GM12872 (cell line): ENCODE measurements at regions not wholly inside any gene's neighbourhood (a gene's known extent, or its start where the extent isn't known, plus 50 kb on each side); places are given as distances from the start of the nearest gene placed in this dataset.

Source experiments
- CTCF ChIP-seq: IDR thresholded peaks from 3 replicates; pipeline ENCODE4 v1.5.1; 2011; ENCODE audit warnings: low read depth, mild to moderate bottlenecking, low read length, moderate library complexity; ENCODE audit not compliant: insufficient read depth

- TF ChIP-seq CTCF = no peak
Observed at GRCh38 chr4:74654230-74654681, 140.1 kb downstream of the BTC start.

GRCh38 chr4:74656596-74656995, 137.7 kb downstream of the BTC start:
- TF ChIP-seq CTCF = no peak

GRCh38 chr4:74658116-74658515, 136.2 kb downstream of the BTC start:
- no peak for TF ChIP-seq CTCF

DNA sequence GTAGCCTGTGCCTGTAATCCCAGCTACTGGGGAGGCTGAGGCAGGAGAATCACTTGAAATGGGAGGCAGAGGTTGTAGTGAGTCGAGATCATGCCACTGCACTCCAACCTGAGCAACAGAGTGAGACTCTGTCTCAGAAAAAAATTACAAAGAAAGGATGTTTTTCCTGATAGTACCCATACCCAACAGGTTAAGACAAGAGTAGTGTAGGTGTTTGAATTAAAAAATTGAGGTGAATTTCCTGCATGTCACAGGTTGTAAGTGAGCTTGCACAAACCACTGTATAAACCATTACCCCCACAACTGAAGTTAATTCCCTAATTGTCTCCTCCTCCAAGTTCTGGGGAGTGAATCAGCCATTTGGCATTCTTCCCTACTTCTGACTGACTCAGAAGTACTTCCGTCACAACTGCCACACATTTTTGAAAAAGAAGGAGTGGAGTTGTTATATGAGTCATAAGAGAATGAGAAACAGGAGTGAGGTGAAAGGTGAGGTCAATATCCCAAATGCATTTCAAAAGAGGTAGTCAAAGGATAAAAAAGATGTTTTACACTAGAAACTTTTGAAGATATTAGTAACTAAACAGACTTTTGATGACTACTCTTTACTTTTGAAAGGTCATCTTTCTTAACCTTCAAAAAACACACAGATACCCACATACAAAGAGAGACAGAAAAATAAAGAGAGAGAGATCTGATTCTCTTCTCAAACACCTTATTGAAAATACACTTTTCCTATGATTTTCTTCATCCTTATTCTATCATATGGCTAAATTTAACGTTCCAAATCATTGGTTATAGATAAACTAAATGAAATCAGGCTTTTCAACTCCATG, 134.5 kb downstream of the BTC start:
- TF ChIP-seq CTCF = no peak

- no peak for TF ChIP-seq CTCF
Observed at GRCh38 chr4:74660866-74661265, 133.5 kb downstream of the BTC start.

DNA sequence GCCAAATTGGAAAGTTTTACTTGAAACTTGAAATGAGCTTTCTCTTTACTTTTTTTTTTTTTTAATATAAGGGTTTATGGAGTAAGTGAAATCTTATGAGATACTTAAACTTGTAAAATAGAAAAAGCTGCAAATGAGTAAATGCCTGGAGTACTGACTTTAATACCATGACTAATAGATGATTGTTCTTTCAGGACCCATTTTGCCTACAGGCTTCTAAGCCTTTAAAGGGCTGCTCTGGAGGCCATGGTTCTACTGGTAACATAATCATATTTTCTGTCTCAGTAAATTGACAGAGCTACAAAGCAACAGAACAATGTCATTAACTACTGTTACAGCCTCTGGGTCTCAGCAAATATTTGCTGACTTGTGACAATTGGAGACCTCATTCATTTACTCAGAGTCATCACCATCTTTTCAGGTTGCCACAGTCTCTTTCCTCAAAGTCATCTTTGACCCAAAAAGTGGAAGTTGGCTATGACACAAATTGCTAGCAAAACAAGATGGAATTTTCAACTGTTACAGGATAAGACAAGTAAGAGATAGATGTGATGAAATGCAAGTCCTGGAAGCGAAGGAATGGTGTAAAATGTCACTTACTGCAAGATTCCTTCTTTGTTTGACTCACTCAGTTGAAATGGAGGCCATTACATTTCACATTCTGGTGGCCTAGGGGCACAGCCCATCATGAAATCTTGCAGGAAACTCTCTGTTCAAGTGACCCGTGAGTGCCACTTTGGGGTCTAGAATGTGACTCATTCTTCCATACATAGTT, 132.7 kb downstream of the BTC start:
- no peak for TF ChIP-seq CTCF

DNA sequence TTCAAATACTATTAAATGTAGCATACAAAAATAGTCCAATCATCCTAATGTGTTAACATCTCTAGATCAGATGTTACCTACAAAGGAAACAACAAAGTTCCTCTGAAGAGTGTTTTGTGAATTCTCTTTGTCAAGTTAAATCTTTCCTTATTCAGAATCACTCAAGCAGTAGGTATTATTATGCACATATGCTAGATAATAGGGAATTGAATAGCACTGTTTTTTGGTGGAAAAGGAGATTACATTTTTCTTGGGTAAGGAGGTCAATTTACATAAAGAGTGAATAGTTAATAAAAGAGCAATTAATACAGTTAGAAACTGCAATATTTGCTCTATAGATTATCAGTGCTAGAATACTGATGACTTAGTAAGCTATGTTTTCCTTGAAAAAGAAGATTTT, 130.7 kb downstream of the BTC start:
- no peak for TF ChIP-seq CTCF
